GM12878 (cell line): ENCODE measurements at regions not wholly inside any gene's neighbourhood (a gene's known extent, or its start where the extent isn't known, plus 50 kb on each side); places are given as distances from the start of the nearest gene placed in this dataset.

Experiments
- ATAC-seq: fragments of 200-7000 bp; cut with Tn5 transposase; 3 replicates; pipeline ENCODE4 v1.9.1; 2020; ENCODE audit warnings: mild to moderate bottlenecking, moderate library complexity
- BruUV-seq: library from RNA; stranded (reverse); fragments of 400-500 nt; replicated peaks from 2 replicates; lab custom pipeline; 2021; lab: Mats Ljungman, UMichigan
- CTCF ChIA-PET: fragments of 300-600 bp; sonication (Branson Sonifier 250); formaldehyde crosslinking; extraction: SDS; loops from one replicate; lab custom pipeline; 2021; ENCODE audit warnings: inconsistent platforms; lab: Yijun Ruan, JAX
- POLR2A ChIA-PET: fragments of 350-600 bp; formaldehyde crosslinking; extraction: SDS; loops from one replicate; lab custom pipeline; 2021; ENCODE audit warnings: inconsistent platforms; lab: Charles Lee
- RAD21 ChIA-PET: fragments of 300-600 bp; sonication (Branson Sonifier 250); formaldehyde crosslinking; loops from one replicate; lab custom pipeline; 2023; ENCODE audit warnings: antibody characterized with exemption; ENCODE audit not compliant: unreplicated experiment; lab: Charles Lee
- SMC1A ChIA-PET: fragments of 300-600 bp; sonication (Branson Sonifier 250); formaldehyde crosslinking; loops from one replicate; lab custom pipeline; 2023; ENCODE audit not compliant: unreplicated experiment, uncharacterized antibody; lab: Charles Lee
- DNase-seq: peaks from one replicate; pipeline ENCODE4 v3.0.0-alpha.2; 2011; ENCODE audit warnings: low read depth, low spot score
- FAIRE-seq: peaks from 3 replicates; lab custom pipeline; 2011; peaks lifted over from hg19 to GRCh38; lab: Jason Lieb, UNC
- H2AFZ ChIP-seq: 2 replicates; pipeline ENCODE4 v1.6.0; 2011; ENCODE audit warnings: low read depth, low read length, control low read depth; ENCODE audit not compliant: control insufficient read depth
- H3K27ac ChIP-seq: 2 replicates; pipeline ENCODE4 v1.5.1; 2011; ENCODE audit warnings: control low read depth; ENCODE audit not compliant: control insufficient read depth, insufficient read depth
- H3K27me3 ChIP-seq, 2 experiments: replicated peaks in 1 of 2; 2 replicates each; pipeline versions ENCODE4 v1.6.0 to v1.6.1; 2011; ENCODE audit warnings: low read length in 1 of 2; ENCODE audit not compliant: control insufficient read depth in 2 of 2, insufficient read depth in 2 of 2
- H3K36me3 ChIP-seq, 2 experiments: 2 replicates each; pipeline ENCODE4 v1.5.1; 2011; ENCODE audit warnings: low read length in 1 of 2; ENCODE audit not compliant: control insufficient read depth in 2 of 2, insufficient read depth in 2 of 2
- H3K4me1 ChIP-seq: 2 replicates; pipeline ENCODE4 v1.6.1; 2011; ENCODE audit warnings: mild to moderate bottlenecking, low read length, moderate library complexity, mixed read lengths; ENCODE audit not compliant: control insufficient read depth, insufficient read depth
- H3K4me2 ChIP-seq: 2 replicates; pipeline ENCODE4 v1.6.0; 2011; ENCODE audit warnings: control low read depth; ENCODE audit not compliant: control insufficient read depth, insufficient read depth
- H3K4me3 ChIP-seq: fragments of 200-600 bp; sonication (generic); 2 replicates; pipeline ENCODE4 v1.5.1; 2016
- H3K79me2 ChIP-seq: 2 replicates; pipeline ENCODE4 v1.6.0; 2011; ENCODE audit warnings: low read length; ENCODE audit not compliant: control insufficient read depth, insufficient read depth
- H3K9ac ChIP-seq: 2 replicates; pipeline ENCODE4 v1.8.0; 2011; ENCODE audit warnings: low read length, control low read depth, mixed read lengths; ENCODE audit not compliant: control insufficient read depth, insufficient read depth
- H3K9me3 ChIP-seq: replicated peaks from 3 replicates; pipeline ENCODE4 v1.5.1; 2011; ENCODE audit warnings: mild to moderate bottlenecking, low read length; ENCODE audit not compliant: control insufficient read depth, insufficient read depth
- H4K20me1 ChIP-seq: 2 replicates; pipeline ENCODE4 v1.6.0; 2011; ENCODE audit not compliant: control insufficient read depth, insufficient read depth
- ASH2L ChIP-seq: fragments of 300-600, 200-600 bp; sonication (generic); IDR thresholded peaks from 2 replicates; pipeline ENCODE4 v1.6.1; 2017; ENCODE audit warnings: low read depth, mild to moderate bottlenecking, borderline replicate concordance
- HDGF ChIP-seq: fragments of 450-650 bp; IDR thresholded peaks from 2 replicates; pipeline ENCODE4 v1.6.1; 2016; ENCODE audit warnings: antibody characterized with exemption
- IKZF2 ChIP-seq, 2 experiments: fragments of 450-650 bp; IDR thresholded peaks; 2 replicates each; pipeline ENCODE4 v1.6.1; 2017; ENCODE audit warnings: mild to moderate bottlenecking in 2 of 2, moderate library complexity in 2 of 2
- IRF5 ChIP-seq: fragments of 450-650 bp; IDR thresholded peaks from 2 replicates; pipeline ENCODE4 v1.6.1; 2017; ENCODE audit warnings: borderline replicate concordance
- MAX ChIP-seq: IDR thresholded peaks from 2 replicates; pipeline ENCODE4 v1.6.1; 2012; ENCODE audit warnings: low read depth, low read length, improper control_type of control experiment
- MEF2A ChIP-seq: IDR thresholded peaks from 2 replicates; pipeline ENCODE4 v1.6.1; 2011; ENCODE audit warnings: low read depth, mild to moderate bottlenecking, low read length, moderate library complexity; ENCODE audit not compliant: insufficient read depth
- MLLT1 ChIP-seq: fragments of 450-650 bp; IDR thresholded peaks from 2 replicates; pipeline ENCODE4 v1.6.1; 2016; ENCODE audit warnings: mild to moderate bottlenecking
- RAD51 ChIP-seq: fragments of 450-650 bp; IDR thresholded peaks from 2 replicates; pipeline ENCODE4 v1.6.1; 2016; ENCODE audit warnings: moderate library complexity, mild to moderate bottlenecking, inconsistent platforms
- SIX5 ChIP-seq: IDR thresholded peaks from 2 replicates; pipeline ENCODE4 v1.6.1; 2011; ENCODE audit warnings: mild to moderate bottlenecking, low read depth, low read length, moderate library complexity; ENCODE audit not compliant: severe bottlenecking
- WGBS: methylation state at CpG from one replicate; pipeline ENCODE4 v1.1.6; 2016; ENCODE audit warnings: low lambda C conversion rate; ENCODE audit not compliant: insufficient replicate concordance, insufficient coverage; ENCODE audit errors: missing lambda C conversion rate; 5-methylcytosine and 5-hydroxymethylcytosine counted together
- in situ Hi-C: fragments of 300-500 bp; cut with MboI; formaldehyde crosslinking; loops from 9 replicates; pipeline ENCODE4 v1.14.3; 2018; ENCODE audit warnings: mixed read lengths
- intact Hi-C: fragments of 100-400 bp; cut with micrococcal nuclease; formaldehyde crosslinking; loops from one replicate; pipeline ENCODE4 v1.14.2; 2022; ENCODE audit not compliant: unreplicated experiment
- TF ChIP-seq, protein P1 (sequence below): IDR thresholded peaks from 2 replicates; pipeline ENCODE4 v1.6.1; 2011; ENCODE audit warnings: borderline replicate concordance, low read depth, mild to moderate bottlenecking, moderate library complexity, low read length; ENCODE audit not compliant: insufficient read depth, poor library complexity, severe bottlenecking

DNA sequence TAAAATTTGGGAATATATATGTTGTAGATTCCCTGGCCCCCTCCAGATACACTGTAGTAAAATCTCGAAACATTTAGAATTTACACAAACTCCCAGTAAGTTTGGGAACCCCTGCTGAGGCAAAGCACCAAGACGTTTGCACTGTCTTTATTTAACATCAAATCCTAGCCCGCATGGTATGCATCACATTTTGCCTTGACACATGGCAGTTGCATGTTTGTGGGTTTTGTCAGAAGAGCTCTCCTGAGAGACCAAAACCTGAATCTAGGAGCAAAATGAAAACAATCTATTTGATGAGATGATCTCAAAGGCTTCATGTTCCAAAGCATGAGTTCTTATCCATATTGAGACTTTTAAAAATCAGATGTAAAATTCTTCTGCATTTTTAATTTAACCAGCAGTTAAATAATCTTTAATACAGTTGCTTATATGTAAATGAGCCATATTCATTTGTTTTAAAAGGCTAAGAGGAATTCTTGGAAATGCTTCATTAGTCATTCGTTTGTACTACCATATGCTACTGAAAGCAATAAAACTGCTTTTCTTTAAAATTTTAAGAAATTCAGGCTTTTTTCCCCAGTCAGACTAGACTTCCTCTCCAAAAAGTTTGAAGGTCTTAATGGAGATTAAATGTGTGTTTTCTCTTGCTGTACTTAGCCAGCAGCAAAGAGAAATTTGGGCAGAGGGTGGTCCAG, 105.2 kb upstream of the BOC start:
- RAD21 ChIA-PET: no interaction called here
- DNase-seq (no peak), FAIRE-seq (no peak), ATAC-seq (no peak)
- CTCF ChIA-PET: no interaction called here
- H3K36me3 ChIP-seq: no peaks in the 10 kb centered on the region
- no peak overlapping the region for H3K9ac ChIP-seq
- POLR2A ChIA-PET: no interaction called here
- H3K4me2 ChIP-seq: no peak overlapping the region
- no peak overlapping the region for H2AFZ ChIP-seq
- no peaks in the 10 kb centered on the region for H4K20me1 ChIP-seq
- no peaks in the 10 kb centered on the region for H3K79me2 ChIP-seq
- 41% methylated on average over 4 of the region's 4 CpGs for WGBS
- no TSS peak for BruUV-seq
- H3K27ac ChIP-seq: no peak overlapping the region
- no peaks in the 10 kb centered on the region for H3K4me1 ChIP-seq
- intact Hi-C loops: no loop called here
- no peaks in the 10 kb centered on the region for H3K9me3 ChIP-seq
- no peak overlapping the region for H3K4me3 ChIP-seq
- in situ Hi-C loops: no loop called here
- H3K27me3 ChIP-seq: no peaks in the 10 kb centered on the region
- TF ChIP-seq MLLT1 (no peak), SIX5 (no peak), IRF5 (no peak), RAD51 (no peak), ASH2L (no peak), HDGF (no peak), MEF2A (no peak), MAX (no peak), IKZF2 (IDR thresholded peaks at IDR 0.05) (no peak)
- TF ChIP-seq, protein P1, sequence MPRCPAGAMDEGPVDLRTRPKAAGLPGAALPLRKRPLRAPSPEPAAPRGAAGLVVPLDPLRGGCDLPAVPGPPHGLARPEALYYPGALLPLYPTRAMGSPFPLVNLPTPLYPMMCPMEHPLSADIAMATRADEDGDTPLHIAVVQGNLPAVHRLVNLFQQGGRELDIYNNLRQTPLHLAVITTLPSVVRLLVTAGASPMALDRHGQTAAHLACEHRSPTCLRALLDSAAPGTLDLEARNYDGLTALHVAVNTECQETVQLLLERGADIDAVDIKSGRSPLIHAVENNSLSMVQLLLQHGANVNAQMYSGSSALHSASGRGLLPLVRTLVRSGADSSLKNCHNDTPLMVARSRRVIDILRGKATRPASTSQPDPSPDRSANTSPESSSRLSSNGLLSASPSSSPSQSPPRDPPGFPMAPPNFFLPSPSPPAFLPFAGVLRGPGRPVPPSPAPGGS: no peak
- TF ChIP-seq, all 136 proteins: peak for 0
- SMC1A ChIA-PET: no interaction called here
